ENCODE measurements at regions not wholly inside any gene's neighbourhood (a gene's known extent, or its start where the extent isn't known, plus 50 kb on each side); places are given as distances from the start of the nearest gene placed in this dataset.
"Not testable (repeated sequence)": the region's sequence is repeated elsewhere in the genome, so short reads cannot be mapped to it uniquely, and the experiment has no call there.

DNA sequence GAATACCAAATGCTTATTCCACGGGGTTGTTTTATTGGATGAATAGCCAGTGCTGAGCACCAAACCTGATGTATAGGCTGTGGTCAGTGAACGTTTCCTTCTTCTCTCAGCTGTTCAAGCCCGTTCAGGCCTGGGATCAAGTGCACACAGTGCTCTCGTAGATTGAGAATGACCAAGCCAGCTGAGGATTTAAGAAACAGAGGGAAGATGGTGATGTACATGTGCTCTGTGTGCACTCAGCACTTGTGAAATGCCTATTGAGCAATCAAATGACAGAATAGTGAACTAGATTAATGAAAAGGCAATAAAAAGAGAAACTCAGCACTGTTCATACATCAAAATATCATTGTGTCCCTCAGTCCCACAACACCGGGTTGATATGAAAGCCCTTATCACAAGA lies 302.5 kb downstream of the BMPER start:
- POLR2A ChIA-PET = no interaction called here
- intact Hi-C loops (cut with micrococcal nuclease) = no loop called here
- Mint-ChIP-seq H3K27ac (no peak overlapping the region), H3K4me3 (no peak overlapping the region), H3K27me3 (no peaks in the 10 kb centered on the region), H3K4me1 (ENCODE audit: low read depth) (no peaks in the 10 kb centered on the region), H3K36me3 (no peaks in the 10 kb centered on the region), H3K9me3 (peaks cover 2% of the 10 kb centered on the region)
- CTCF ChIA-PET = no interaction called here
- no peak for DNase-seq

DNA sequence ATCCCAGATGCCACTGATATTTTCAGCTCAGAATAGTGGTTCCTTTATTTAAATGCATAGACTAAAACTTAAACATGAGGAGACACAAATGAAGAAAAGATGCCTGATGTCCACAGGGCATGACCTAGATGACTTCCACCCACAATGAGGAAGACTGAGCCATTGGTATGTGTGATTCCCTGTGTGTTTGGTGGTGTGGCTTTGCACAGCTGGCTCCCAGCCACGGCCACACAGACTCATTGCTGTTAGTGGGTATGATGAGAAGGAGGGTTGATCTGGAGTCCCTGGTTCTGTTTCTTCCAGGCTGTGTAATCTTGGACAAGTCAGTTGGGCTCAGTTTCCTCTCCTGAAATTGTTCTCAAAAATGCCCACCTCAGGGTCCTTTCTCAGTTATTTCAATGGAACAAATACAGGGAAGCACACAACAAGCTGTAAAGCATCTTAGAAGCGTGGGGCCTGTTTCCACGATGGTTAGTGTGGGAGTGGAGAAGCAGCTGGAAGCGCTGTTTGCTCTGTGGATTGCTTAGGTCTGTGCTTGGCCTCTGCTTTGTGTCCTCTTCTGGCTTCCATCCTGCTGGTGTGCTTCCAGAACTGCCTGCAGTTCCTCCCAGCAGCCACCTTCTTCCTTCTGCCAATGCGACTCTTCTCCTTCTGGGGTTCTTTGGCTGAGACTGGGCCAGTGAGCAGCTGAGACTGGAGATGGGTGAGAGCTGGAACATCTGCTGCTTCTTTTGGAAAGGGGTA lies 303.7 kb downstream of the BMPER start:
- ChIA-PET POLR2A (no interaction called here), CTCF (no interaction called here)
- no peaks in the 10 kb centered on the region for H3K36me3 Mint-ChIP-seq
- no peaks in the 10 kb centered on the region for H3K4me1 Mint-ChIP-seq (ENCODE audit: low read depth)
- H3K4me3 Mint-ChIP-seq = no peak overlapping the region
- peaks cover 2% of the 10 kb centered on the region for H3K9me3 Mint-ChIP-seq
- intact Hi-C loops (cut with micrococcal nuclease) = no loop called here
- no peak for DNase-seq
- H3K27ac Mint-ChIP-seq = no peak overlapping the region
- H3K27me3 Mint-ChIP-seq = no peaks in the 10 kb centered on the region

DNA sequence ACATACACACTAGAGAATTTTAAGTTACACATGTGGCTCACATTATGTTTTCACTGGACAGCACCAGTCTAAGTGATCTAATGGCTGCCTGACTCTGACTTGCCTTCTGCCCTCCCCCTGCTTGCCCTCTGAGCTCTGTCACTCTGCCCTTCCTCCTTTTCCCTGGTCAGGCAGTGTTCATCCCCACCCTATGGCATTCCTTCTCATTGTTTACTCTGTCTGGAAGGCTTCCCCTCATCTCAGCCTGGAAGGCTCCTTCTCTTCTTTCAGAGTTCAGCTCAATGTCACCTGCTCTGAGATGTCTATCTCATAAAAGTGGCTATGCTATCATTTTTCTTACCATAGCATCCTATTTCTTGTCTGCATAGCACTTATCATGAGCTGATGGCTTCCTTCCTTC lies 305.7 kb downstream of the BMPER start:
- no peak for DNase-seq
- Mint-ChIP-seq H3K36me3 (no peaks in the 10 kb centered on the region), H3K27ac (no peak overlapping the region), H3K4me1 (ENCODE audit: low read depth) (no peaks in the 10 kb centered on the region), H3K4me3 (no peak overlapping the region), H3K27me3 (no peaks in the 10 kb centered on the region), H3K9me3 (peaks cover 2% of the 10 kb centered on the region)
- ChIA-PET CTCF (no interaction called here), POLR2A (no interaction called here)
- intact Hi-C loops (cut with micrococcal nuclease) = no loop called here

DNA sequence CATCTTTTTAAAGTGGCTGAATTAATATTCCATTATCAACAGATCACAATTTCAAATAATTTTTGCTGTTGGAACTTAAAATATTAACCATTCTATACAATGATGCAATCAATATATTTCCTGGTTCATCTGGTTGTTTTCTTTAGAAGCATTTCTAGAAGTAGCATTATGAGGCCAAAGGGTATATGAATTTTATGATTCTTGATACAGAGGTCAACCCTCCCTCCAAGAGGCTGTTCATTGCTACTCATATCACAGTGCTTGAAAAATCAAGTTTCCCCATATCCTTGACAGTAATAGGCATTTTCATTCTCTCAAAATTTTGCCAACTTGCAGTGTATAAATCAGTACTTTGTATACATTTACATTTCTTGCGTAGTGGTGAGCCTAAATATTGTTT lies 312.6 kb downstream of the BMPER start:
- ChIA-PET CTCF (no interaction called here), POLR2A (no interaction called here)
- Mint-ChIP-seq H3K27ac (no peak overlapping the region), H3K9me3 (no peaks in the 10 kb centered on the region), H3K4me1 (ENCODE audit: low read depth) (no peaks in the 10 kb centered on the region), H3K4me3 (no peak overlapping the region), H3K36me3 (no peaks in the 10 kb centered on the region), H3K27me3 (no peaks in the 10 kb centered on the region)
- intact Hi-C loops (cut with micrococcal nuclease) = no loop called here
- DNase-seq = no peak

DNA sequence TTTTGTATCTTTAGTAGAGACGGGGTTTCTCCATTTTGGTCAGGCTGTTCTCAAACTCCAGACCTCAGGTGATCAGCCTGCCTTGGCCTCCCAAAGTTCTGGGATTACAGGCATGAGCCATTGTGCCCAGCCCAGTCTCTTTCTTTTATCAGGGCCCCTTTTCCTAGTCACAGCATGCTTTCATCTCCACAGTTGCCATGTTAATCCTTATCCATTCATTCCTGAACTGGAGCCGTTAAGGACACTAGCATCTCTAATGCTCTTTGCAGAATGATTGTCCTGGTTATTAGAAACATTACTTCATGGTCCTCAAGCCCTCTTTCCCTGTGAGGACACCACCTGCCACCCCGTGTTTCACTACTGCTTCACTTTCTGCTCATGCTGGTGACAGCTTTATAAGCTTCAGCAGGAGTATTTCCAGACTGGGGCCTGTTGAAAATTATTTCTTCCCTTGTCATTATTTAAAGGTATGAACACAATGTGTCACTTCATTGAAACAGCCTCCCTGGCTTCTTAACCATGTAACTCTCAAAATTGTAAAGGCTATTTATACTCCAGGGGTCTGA lies 313.9 kb downstream of the BMPER start:
- Mint-ChIP-seq H3K9me3 (no peaks in the 10 kb centered on the region), H3K27ac (no peak overlapping the region), H3K4me3 (no peak overlapping the region), H3K27me3 (no peaks in the 10 kb centered on the region), H3K36me3 (no peaks in the 10 kb centered on the region), H3K4me1 (ENCODE audit: low read depth) (no peaks in the 10 kb centered on the region)
- DNase-seq = no peak
- intact Hi-C loops (cut with micrococcal nuclease) = no loop called here
- POLR2A ChIA-PET = no interaction called here
- CTCF ChIA-PET = no interaction called here

DNA sequence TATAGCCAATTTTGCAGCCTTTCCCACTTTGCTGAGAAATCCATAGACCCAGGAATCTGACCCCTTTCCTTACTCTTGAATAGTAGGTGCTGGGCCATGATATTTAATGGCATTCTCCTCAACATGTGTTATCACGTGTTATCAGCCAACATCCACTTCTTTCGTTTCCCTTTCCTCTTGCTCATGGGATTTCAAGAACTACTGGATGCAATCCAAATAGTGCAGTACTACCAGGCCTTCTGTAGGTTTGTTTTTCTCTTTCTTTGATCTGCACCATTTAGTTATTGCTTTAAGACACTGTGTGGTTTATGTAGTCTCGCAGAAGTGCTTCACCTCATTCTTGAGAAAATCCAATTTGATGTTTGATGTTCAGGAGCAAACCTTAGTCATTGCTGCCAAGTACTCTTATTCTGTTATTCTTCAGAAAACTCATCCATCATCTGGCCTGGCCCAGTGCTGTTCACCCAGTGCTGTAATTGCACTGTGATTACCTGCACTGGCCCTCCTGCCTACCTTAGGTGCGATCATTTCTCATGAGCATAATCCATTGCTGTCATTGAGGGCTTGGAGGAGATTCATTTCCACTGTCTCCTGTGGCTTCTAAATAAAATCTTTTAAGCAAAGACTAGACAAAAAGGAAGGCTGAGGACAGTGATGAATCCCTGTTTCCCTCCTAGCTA lies 315.3 kb downstream of the BMPER start:
- no peaks in the 10 kb centered on the region for H3K27me3 Mint-ChIP-seq
- H3K36me3 Mint-ChIP-seq = no peaks in the 10 kb centered on the region
- ChIA-PET POLR2A (no interaction called here), CTCF (interaction anchor here (0.6 kb wide), 1 partner anchor 335 kb away, joined by 3 read pairs; no protein-coding TSS in a partner anchor)
- DNase-seq = no peak
- H3K4me1 Mint-ChIP-seq (ENCODE audit: low read depth) = no peaks in the 10 kb centered on the region
- intact Hi-C loops (cut with micrococcal nuclease) = no loop called here
- H3K27ac Mint-ChIP-seq = no peak overlapping the region
- H3K4me3 Mint-ChIP-seq = no peak overlapping the region
- H3K9me3 Mint-ChIP-seq = no peaks in the 10 kb centered on the region

DNA sequence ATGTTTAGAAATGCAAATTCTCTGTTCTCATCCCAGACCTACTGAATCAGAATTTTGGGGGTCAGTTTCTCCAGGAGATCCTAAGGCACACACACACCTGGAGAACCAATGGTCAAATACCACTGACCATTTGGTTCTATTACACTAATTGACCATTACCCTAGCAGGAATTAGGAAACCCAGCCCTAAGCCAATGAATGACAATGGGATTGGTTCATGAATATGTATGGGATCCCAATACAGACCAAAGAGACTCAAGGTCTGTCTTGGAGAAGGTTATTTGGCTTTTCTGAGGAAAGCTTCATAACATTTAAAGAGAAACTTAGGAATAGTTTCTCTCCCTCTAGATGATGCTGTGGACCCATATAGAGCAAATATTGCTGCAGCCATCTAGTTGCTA lies 317.0 kb downstream of the BMPER start:
- H3K27me3 Mint-ChIP-seq = no peaks in the 10 kb centered on the region
- H3K27ac Mint-ChIP-seq = no peak overlapping the region
- no peaks in the 10 kb centered on the region for H3K4me1 Mint-ChIP-seq (ENCODE audit: low read depth)
- intact Hi-C loops (cut with micrococcal nuclease) = no loop called here
- no peaks in the 10 kb centered on the region for H3K9me3 Mint-ChIP-seq
- H3K36me3 Mint-ChIP-seq = no peaks in the 10 kb centered on the region
- CTCF ChIA-PET = no interaction called here
- DNase-seq = no peak
- no peak overlapping the region for H3K4me3 Mint-ChIP-seq
- POLR2A ChIA-PET = no interaction called here

DNA sequence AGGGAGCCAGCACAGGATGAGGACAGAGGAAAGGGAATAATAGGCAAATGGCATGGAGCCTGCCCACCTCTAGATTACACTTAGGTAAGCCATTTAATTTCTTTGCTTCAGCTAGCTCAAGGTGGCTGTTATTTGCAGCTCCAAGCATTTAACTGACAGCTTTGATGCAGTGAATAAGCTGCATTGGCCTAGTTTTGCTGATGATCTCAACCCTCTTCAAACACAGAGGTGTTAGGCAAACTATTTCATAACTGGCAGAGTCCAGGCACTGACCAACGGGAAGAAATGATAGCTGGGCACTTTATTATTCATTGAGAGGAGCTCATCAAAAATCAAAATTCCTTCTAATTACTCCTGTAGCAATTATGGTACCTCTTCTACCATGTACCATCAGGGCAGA lies 317.4 kb downstream of the BMPER start:
- Mint-ChIP-seq H3K36me3 (no peaks in the 10 kb centered on the region), H3K9me3 (no peaks in the 10 kb centered on the region), H3K27me3 (no peaks in the 10 kb centered on the region), H3K4me1 (ENCODE audit: low read depth) (no peaks in the 10 kb centered on the region), H3K4me3 (no peak overlapping the region), H3K27ac (no peak overlapping the region)
- ChIA-PET CTCF (no interaction called here), POLR2A (no interaction called here)
- intact Hi-C loops (cut with micrococcal nuclease) = no loop called here
- no peak for DNase-seq

DNA sequence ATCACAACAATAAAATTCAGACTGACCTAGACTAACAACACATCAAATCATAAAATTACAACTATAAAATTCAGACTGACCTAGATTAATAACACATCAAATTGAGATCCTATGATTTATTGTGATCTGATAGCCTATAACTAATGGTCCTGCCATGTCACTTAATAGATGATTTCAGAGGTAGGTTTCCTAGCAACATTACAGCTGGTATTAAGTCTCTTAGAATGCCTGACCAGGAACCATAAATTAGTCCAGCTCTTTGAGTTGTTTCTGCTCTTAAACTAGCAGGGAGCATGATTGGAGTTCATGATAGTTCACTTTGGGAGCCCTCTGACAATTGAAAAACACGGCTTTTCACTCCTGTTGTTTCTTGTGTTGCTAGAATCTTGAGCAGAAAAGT lies 318.9 kb downstream of the BMPER start:
- CTCF ChIA-PET = no interaction called here
- H3K27me3 Mint-ChIP-seq = no peaks in the 10 kb centered on the region
- POLR2A ChIA-PET = no interaction called here
- no peaks in the 10 kb centered on the region for H3K9me3 Mint-ChIP-seq
- no peak overlapping the region for H3K27ac Mint-ChIP-seq
- no peaks in the 10 kb centered on the region for H3K36me3 Mint-ChIP-seq
- DNase-seq = no peak
- no peak overlapping the region for H3K4me3 Mint-ChIP-seq
- intact Hi-C loops (cut with micrococcal nuclease) = no loop called here
- no peaks in the 10 kb centered on the region for H3K4me1 Mint-ChIP-seq (ENCODE audit: low read depth)

DNA sequence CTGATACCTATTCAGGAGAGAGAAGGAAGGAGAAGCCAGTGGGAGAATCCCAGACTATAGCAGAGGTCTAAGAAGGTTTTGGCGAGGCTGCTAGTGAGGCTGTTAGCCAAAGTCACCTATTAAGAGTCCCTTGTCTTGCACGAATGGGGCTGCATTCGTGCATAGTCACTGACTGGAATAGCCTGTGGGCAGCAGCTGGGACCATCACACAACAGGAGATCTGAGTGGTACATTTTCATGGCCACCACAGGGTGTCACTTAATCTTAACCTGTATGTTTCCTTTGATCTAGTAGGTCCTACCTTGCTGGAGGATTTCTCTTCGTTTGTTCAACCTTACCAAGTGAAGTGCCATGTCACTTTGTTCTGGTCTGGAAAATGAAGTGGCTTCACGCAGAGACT lies 319.9 kb downstream of the BMPER start:
- intact Hi-C loops (cut with micrococcal nuclease) = no loop called here
- ChIA-PET POLR2A (no interaction called here), CTCF (interaction anchor here (1.0 kb wide), 1 partner anchor 11 kb away, joined by 4 read pairs; no protein-coding TSS in a partner anchor)
- no peak overlapping the region for H3K4me3 Mint-ChIP-seq
- peaks cover 2% of the 10 kb centered on the region for H3K9me3 Mint-ChIP-seq
- H3K27ac Mint-ChIP-seq = no peak overlapping the region
- DNase-seq = no peak
- no peaks in the 10 kb centered on the region for H3K4me1 Mint-ChIP-seq (ENCODE audit: low read depth)
- H3K36me3 Mint-ChIP-seq = no peaks in the 10 kb centered on the region
- H3K27me3 Mint-ChIP-seq = no peaks in the 10 kb centered on the region

DNA sequence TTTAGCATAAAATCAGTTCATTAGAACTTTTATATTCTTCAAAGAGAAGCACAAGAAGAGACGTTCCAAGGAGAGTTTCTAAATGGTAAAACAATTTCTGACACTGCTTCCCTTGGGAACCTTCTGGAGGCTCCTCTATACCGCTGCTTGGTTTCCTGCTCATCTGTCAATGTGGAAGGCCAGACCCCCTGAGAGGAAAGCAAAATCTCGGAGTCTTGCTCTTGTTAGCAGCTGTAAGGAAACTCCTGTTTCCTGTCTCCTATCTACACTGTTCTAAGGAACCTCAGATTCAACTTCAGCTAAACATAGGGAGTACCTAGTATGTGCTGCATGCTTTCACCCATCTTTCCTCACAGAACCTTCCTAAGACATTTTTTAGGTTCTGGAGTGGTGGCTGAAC lies 322.2 kb downstream of the BMPER start:
- no peaks in the 10 kb centered on the region for H3K27me3 Mint-ChIP-seq
- no peaks in the 10 kb centered on the region for H3K4me1 Mint-ChIP-seq (ENCODE audit: low read depth)
- H3K9me3 Mint-ChIP-seq = peaks cover 8% of the 10 kb centered on the region
- ChIA-PET POLR2A (no interaction called here), CTCF (no interaction called here)
- intact Hi-C loops (cut with micrococcal nuclease) = no loop called here
- DNase-seq = no peak
- H3K27ac Mint-ChIP-seq = no peak overlapping the region
- H3K4me3 Mint-ChIP-seq = no peak overlapping the region
- H3K36me3 Mint-ChIP-seq = no peaks in the 10 kb centered on the region

DNA sequence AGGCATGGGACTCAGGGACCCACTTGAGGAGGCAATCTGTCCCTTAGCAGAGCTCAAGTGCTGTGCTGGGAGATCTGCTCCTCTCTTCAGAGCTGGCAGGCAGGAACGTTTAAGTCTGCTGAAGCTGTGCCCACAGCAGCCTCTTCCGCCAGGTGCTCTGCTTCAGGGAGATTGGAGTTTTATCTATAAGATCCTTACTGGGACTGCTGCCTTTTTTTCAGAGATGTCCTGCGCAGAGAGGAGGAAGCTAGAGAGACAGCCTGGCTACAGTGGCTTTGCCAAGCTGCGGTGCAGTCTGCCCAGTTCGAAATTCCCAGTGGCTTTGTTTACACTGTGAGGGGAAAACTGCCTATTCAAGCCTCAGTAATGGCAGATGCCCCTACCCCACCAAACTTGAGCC lies 329.8 kb downstream of the BMPER start:
- POLR2A ChIA-PET; H3K9me3 Mint-ChIP-seq; intact Hi-C loops (cut with micrococcal nuclease); H3K27me3 Mint-ChIP-seq; DNase-seq; H3K4me1 Mint-ChIP-seq (ENCODE audit: low read depth); CTCF ChIA-PET; H3K36me3 Mint-ChIP-seq; H3K27ac Mint-ChIP-seq; H3K4me3 Mint-ChIP-seq: not testable (repeated sequence)

DNA sequence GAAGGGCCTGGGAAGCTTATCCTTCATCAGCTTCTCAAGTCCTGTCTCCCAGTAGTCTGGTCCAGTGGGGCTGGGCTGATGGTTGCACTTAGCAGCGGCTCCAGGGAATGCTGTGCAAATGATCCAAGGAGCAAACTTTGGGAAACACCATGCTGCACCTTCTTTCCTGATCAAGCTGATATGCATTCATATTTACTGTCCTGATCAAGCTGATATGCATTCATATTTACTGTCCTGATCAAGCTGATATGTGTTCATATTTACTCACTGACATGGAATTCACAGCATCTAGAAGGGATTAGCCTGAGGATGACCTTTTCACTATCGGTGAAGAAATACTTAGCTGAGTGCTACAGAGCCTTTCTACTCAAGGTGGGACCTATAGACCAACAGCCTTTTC lies 330.7 kb downstream of the BMPER start:
- Mint-ChIP-seq H3K27me3 (no peaks in the 10 kb centered on the region), H3K36me3 (no peaks in the 10 kb centered on the region), H3K4me1 (ENCODE audit: low read depth) (no peaks in the 10 kb centered on the region), H3K9me3 (no peaks in the 10 kb centered on the region), H3K4me3 (no peak overlapping the region), H3K27ac (no peak overlapping the region)
- DNase-seq = no peak
- intact Hi-C loops (cut with micrococcal nuclease) = no loop called here
- ChIA-PET CTCF (interaction anchor here (1.0 kb wide), 1 partner anchor 10 kb away, joined by 4 read pairs; no protein-coding TSS in a partner anchor), POLR2A (no interaction called here)
